IMR-90 (cell line): ENCODE measurements at regions not wholly inside any gene's neighbourhood (a gene's known extent, or its start where the extent isn't known, plus 50 kb on each side); places are given as distances from the start of the nearest gene placed in this dataset.

Experiments used
- ATAC-seq: fragments of 200-7000 bp; cut with Tn5 transposase; 2 replicates; pipeline ENCODE4 v1.9.1; 2020; ENCODE audit warnings: low read depth, mild to moderate bottlenecking, moderate library complexity
- BruUV-seq: library from RNA; stranded (reverse); fragments of 400-500 nt; replicated peaks from 2 replicates; lab custom pipeline; 2021; lab: Mats Ljungman, UMichigan
- CTCF ChIA-PET: fragments of 300-600 bp; formaldehyde crosslinking; extraction: SDS; loops from one replicate; lab custom pipeline; 2021; ENCODE audit warnings: antibody characterized with exemption; lab: Yijun Ruan, JAX
- POLR2A ChIA-PET: fragments of 300-600 bp; sonication (Branson Sonifier 250); formaldehyde crosslinking; loops from one replicate; lab custom pipeline; 2022; ENCODE audit warnings: antibody characterized with exemption; ENCODE audit not compliant: unreplicated experiment; lab: Charles Lee
- DNase-seq: peaks from one replicate; pipeline ENCODE4 v3.0.0; 2013
- H2AFZ ChIP-seq: replicated peaks from 2 replicates; pipeline ENCODE3; 2013; ENCODE audit warnings: low read length, mild to moderate bottlenecking; ENCODE audit not compliant: poor library complexity
- H2AK5ac ChIP-seq: 2 replicates; pipeline ENCODE4 v1.6.1; 2013; ENCODE audit warnings: low read depth, low read length, inconsistent platforms
- H2AK9ac ChIP-seq: replicated peaks from 2 replicates; pipeline ENCODE3; 2013; ENCODE audit warnings: mild to moderate bottlenecking, low read depth, low read length, moderate library complexity; ENCODE audit not compliant: poor library complexity
- H2BK120ac ChIP-seq: 2 replicates; pipeline ENCODE4 v1.6.1; 2013; ENCODE audit warnings: low read depth, low read length, inconsistent platforms
- H2BK15ac ChIP-seq: 3 replicates; pipeline ENCODE4 v1.6.1; 2013; ENCODE audit warnings: low read depth, low read length, inconsistent platforms
- H2BK20ac ChIP-seq: 2 replicates; pipeline ENCODE4 v1.6.1; 2013; ENCODE audit warnings: low read depth, mild to moderate bottlenecking, inconsistent platforms, low read length, moderate library complexity
- H2BK5ac ChIP-seq: 2 replicates; pipeline ENCODE4 v1.6.1; 2013; ENCODE audit warnings: mild to moderate bottlenecking, low read depth, low read length, inconsistent platforms; ENCODE audit not compliant: poor library complexity, severe bottlenecking
- H3K14ac ChIP-seq: replicated peaks from 2 replicates; pipeline ENCODE4 v1.6.1; 2013; ENCODE audit warnings: low read depth, low read length, inconsistent platforms
- H3K18ac ChIP-seq: 2 replicates; pipeline ENCODE4 v1.6.1; 2013; ENCODE audit warnings: low read depth, low read length, control low read depth
- H3K23ac ChIP-seq: 2 replicates; pipeline ENCODE4 v1.6.1; 2013; ENCODE audit warnings: low read depth, low read length, inconsistent platforms
- H3K27ac ChIP-seq: 2 replicates; pipeline ENCODE4 v1.5.1; 2013; ENCODE audit warnings: mild to moderate bottlenecking, control low read depth, low read length; ENCODE audit not compliant: insufficient read depth
- H3K27me3 ChIP-seq: 2 replicates; pipeline ENCODE4 v1.6.1; 2013; ENCODE audit warnings: low read length; ENCODE audit not compliant: control insufficient read depth, insufficient read depth
- H3K36me3 ChIP-seq: 2 replicates; pipeline ENCODE4 v1.6.1; 2013; ENCODE audit warnings: low read length, mixed read lengths; ENCODE audit not compliant: control insufficient read depth, insufficient read depth
- H3K4ac ChIP-seq: 2 replicates; pipeline ENCODE4 v1.6.1; 2013; ENCODE audit warnings: low read depth, low read length, inconsistent platforms
- H3K4me1 ChIP-seq: 2 replicates; pipeline ENCODE4 v1.6.1; 2013; ENCODE audit warnings: low read length, mixed read lengths; ENCODE audit not compliant: control insufficient read depth, insufficient read depth
- H3K4me2 ChIP-seq: 2 replicates; pipeline ENCODE4 v1.6.1; 2013; ENCODE audit warnings: low read depth, mild to moderate bottlenecking, control low read depth, low read length, moderate library complexity
- H3K4me3 ChIP-seq: 2 replicates; pipeline ENCODE4 v1.5.1; 2013; ENCODE audit warnings: low read depth, mild to moderate bottlenecking, control low read depth, low read length, moderate library complexity; ENCODE audit not compliant: insufficient read depth
- H3K56ac ChIP-seq: 2 replicates; pipeline ENCODE4 v1.6.1; 2013; ENCODE audit warnings: low read length, inconsistent platforms; ENCODE audit not compliant: insufficient read depth; ENCODE audit errors: extremely low read depth
- H3K79me1 ChIP-seq, 2 experiments: 2 replicates each; pipeline ENCODE4 v1.6.1; 2013; ENCODE audit warnings: low read length in 2 of 2, inconsistent platforms in 1 of 2, low read depth in 1 of 2
- H3K9ac ChIP-seq: 2 replicates; pipeline ENCODE4 v1.6.1; 2013; ENCODE audit warnings: low read depth, low read length, control low read depth
- H3K9me1 ChIP-seq: 2 replicates; pipeline ENCODE4 v1.6.1; 2013; ENCODE audit warnings: low read length, inconsistent platforms; ENCODE audit not compliant: insufficient read depth
- H3K9me3 ChIP-seq: 2 replicates; pipeline ENCODE4 v1.6.1; 2013; ENCODE audit warnings: low read length; ENCODE audit not compliant: control insufficient read depth, insufficient read depth
- H4K20me1 ChIP-seq: 2 replicates; pipeline ENCODE4 v1.6.1; 2013; ENCODE audit warnings: low read length, inconsistent platforms; ENCODE audit not compliant: insufficient read depth
- H4K5ac ChIP-seq: 2 replicates; pipeline ENCODE4 v1.6.1; 2013; ENCODE audit warnings: mild to moderate bottlenecking, low read depth, low read length, control low read depth
- H4K8ac ChIP-seq, 2 experiments: 2 replicates each; pipeline ENCODE4 v1.6.1; 2013; ENCODE audit warnings: low read depth in 2 of 2, low read length in 2 of 2, control low read depth in 1 of 2, inconsistent platforms in 1 of 2
- H4K91ac ChIP-seq: 2 replicates; pipeline ENCODE4 v1.6.1; 2013; ENCODE audit warnings: low read depth, low read length, inconsistent platforms; ENCODE audit not compliant: insufficient read depth
- BHLHE40 ChIP-seq: fragments of 150-350 bp; IDR thresholded peaks from 2 replicates; pipeline ENCODE4 v1.6.1; 2016; ENCODE audit warnings: mild to moderate bottlenecking, low read depth, low read length
- CEBPB ChIP-seq: IDR thresholded peaks from 2 replicates; pipeline ENCODE4 v1.6.1; 2012; ENCODE audit warnings: low read depth, low read length, improper control_type of control experiment
- CHD1 ChIP-seq: IDR thresholded peaks from 2 replicates; pipeline ENCODE4 v1.6.1; 2012; ENCODE audit warnings: low read depth, low read length, improper control_type of control experiment
- ELK1 ChIP-seq: fragments of 150-350 bp; IDR thresholded peaks from 2 replicates; pipeline ENCODE4 v1.6.1; 2016; ENCODE audit warnings: low read depth, mild to moderate bottlenecking, low read length, moderate library complexity, borderline replicate concordance
- FOS ChIP-seq: fragments of 150-350 bp; IDR thresholded peaks from 2 replicates; pipeline ENCODE4 v1.6.1; 2016; ENCODE audit warnings: low read depth, low read length
- MAFK ChIP-seq: IDR thresholded peaks from 2 replicates; pipeline ENCODE4 v1.6.1; 2012; ENCODE audit warnings: low read depth, low read length, improper control_type of control experiment
- MAZ ChIP-seq: IDR thresholded peaks from 2 replicates; pipeline ENCODE4 v1.6.1; 2012; ENCODE audit warnings: low read depth, mild to moderate bottlenecking, low read length, improper control_type of control experiment, moderate library complexity, borderline replicate concordance
- MXI1 ChIP-seq: IDR thresholded peaks from 2 replicates; pipeline ENCODE4 v1.6.1; 2012; ENCODE audit warnings: low read depth, mild to moderate bottlenecking, low read length, moderate library complexity, borderline replicate concordance
- NFE2L2 ChIP-seq: fragments of 150-350 bp; IDR thresholded peaks from 2 replicates; pipeline ENCODE4 v1.6.1; 2016; ENCODE audit warnings: low read depth, mild to moderate bottlenecking, low read length
- POLR2A ChIP-seq: IDR thresholded peaks from 2 replicates; pipeline ENCODE4 v1.6.1; 2012; ENCODE audit warnings: mild to moderate bottlenecking, low read depth, low read length
- RAD21 ChIP-seq: IDR thresholded peaks from 2 replicates; pipeline ENCODE4 v1.6.1; 2012; ENCODE audit warnings: low read length, improper control_type of control experiment
- RCOR1 ChIP-seq: IDR thresholded peaks from 2 replicates; pipeline ENCODE4 v1.6.1; 2012; ENCODE audit warnings: mild to moderate bottlenecking, low read length, improper control_type of control experiment; ENCODE audit not compliant: insufficient replicate concordance
- RFX5 ChIP-seq: IDR thresholded peaks from 2 replicates; pipeline ENCODE4 v1.8.0; 2012; ENCODE audit warnings: low read depth, mild to moderate bottlenecking, low read length, moderate library complexity
- SMC3 ChIP-seq: fragments of 150-350 bp; IDR thresholded peaks from 2 replicates; pipeline ENCODE4 v1.6.1; 2016; ENCODE audit warnings: low read depth, mild to moderate bottlenecking, antibody characterized with exemption, low read length, moderate library complexity
- WGBS, 2 experiments: methylation state at CpG; one replicate each; pipeline versions ENCODE4 v1.1.5 to v1.1.7; 2013; ENCODE audit warnings: missing lambda C conversion rate in 2 of 2; ENCODE audit not compliant: insufficient read length in 1 of 2; ENCODE audit errors: extremely low coverage in 2 of 2; 5-methylcytosine and 5-hydroxymethylcytosine counted together
- dilution Hi-C: fragments of 300-500 bp; cut with HindIII; formaldehyde crosslinking; loops from one replicate; pipeline ENCODE4 v1.14.3; 2018; ENCODE audit warnings: low sequenced_read_pairs; ENCODE audit not compliant: unreplicated experiment
- in situ Hi-C: fragments of 300-500 bp; cut with MboI; formaldehyde crosslinking; loops from 3 replicates; pipeline ENCODE4 v1.14.3; 2019; ENCODE audit warnings: low sequenced_read_pairs, inconsistent platforms, mixed read lengths
- intact Hi-C: fragments of 100-400 bp; cut with micrococcal nuclease; formaldehyde crosslinking; loops from 2 replicates; pipeline ENCODE4 v1.10.0; 2022
- TF ChIP-seq, protein P1 (sequence below): fragments of 150-350 bp; IDR thresholded peaks from 2 replicates; pipeline ENCODE4 v1.6.1; 2017; ENCODE audit warnings: mild to moderate bottlenecking, antibody characterized with exemption, low read length, low read depth
- TF ChIP-seq, protein P2 (sequence below): conservative IDR thresholded peaks from 2 replicates; pipeline ENCODE4 v1.5.1; 2012; ENCODE audit warnings: mild to moderate bottlenecking, low read depth, low read length, improper control_type of control experiment

DNA sequence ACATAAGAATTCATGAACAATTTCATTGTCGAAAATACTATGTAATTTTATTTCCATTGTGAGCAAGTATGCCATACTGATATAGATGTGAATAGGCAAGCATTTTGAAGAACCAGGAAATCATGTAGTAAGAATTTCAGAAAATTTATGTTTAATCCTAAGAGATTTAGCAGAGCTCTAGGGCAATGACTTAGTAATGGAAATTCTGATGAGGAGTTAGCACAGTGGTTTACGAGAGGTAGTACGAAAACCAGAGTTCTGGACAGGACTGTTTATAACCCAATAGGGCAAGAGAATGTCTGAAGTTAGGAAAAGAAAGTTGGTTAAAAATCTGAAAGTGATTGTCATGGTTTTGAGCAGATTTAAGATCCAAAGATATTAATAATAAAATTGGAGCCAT is 439.6 kb upstream of the DEPDC1 start:
- Histone ChIP-seq H2BK20ac (no peak overlapping the region), H2AFZ (no peak overlapping the region), H4K91ac (no peak overlapping the region), H3K4me2 (no peak overlapping the region), H2BK15ac (no peak overlapping the region), H4K8ac (no peak overlapping the region), H3K9me3 (0 out of 2 replicates have a peak, but pooled peaks cover 2% of the 10 kb centered on the region), H4K20me1 (no peaks in the 10 kb centered on the region), H3K23ac (no peak overlapping the region), H4K5ac (no peak overlapping the region), H3K56ac (no peak overlapping the region), H2AK5ac (no peak overlapping the region), H3K36me3 (no peaks in the 10 kb centered on the region), H3K27me3 (no peaks in the 10 kb centered on the region), H3K79me1 (no peaks in the 10 kb centered on the region), H3K4ac (no peak overlapping the region), H2AK9ac (no peak overlapping the region), H3K18ac (no peak overlapping the region), H3K9me1 (no peaks in the 10 kb centered on the region), H2BK120ac (no peak overlapping the region), H3K9ac (no peak overlapping the region), H3K27ac (no peak overlapping the region), H3K4me1 (no peaks in the 10 kb centered on the region), H3K14ac (no peak overlapping the region), H3K4me3 (no peak overlapping the region), H2BK5ac (no peak overlapping the region)
- no peak for TF ChIP-seq SMC3
- TF ChIP-seq CHD1, result no peak
- TF ChIP-seq MXI1, result no peak
- TF ChIP-seq MAZ, result no peak
- TF ChIP-seq CEBPB, result no peak
- no peak for TF ChIP-seq FOS
- no peak for TF ChIP-seq MAFK
- no peak for TF ChIP-seq NFE2L2
- TF ChIP-seq, protein P1, sequence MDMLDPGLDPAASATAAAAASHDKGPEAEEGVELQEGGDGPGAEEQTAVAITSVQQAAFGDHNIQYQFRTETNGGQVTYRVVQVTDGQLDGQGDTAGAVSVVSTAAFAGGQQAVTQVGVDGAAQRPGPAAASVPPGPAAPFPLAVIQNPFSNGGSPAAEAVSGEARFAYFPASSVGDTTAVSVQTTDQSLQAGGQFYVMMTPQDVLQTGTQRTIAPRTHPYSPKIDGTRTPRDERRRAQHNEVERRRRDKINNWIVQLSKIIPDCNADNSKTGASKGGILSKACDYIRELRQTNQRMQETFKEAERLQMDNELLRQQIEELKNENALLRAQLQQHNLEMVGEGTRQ, result no peak
- TF ChIP-seq, protein P2, sequence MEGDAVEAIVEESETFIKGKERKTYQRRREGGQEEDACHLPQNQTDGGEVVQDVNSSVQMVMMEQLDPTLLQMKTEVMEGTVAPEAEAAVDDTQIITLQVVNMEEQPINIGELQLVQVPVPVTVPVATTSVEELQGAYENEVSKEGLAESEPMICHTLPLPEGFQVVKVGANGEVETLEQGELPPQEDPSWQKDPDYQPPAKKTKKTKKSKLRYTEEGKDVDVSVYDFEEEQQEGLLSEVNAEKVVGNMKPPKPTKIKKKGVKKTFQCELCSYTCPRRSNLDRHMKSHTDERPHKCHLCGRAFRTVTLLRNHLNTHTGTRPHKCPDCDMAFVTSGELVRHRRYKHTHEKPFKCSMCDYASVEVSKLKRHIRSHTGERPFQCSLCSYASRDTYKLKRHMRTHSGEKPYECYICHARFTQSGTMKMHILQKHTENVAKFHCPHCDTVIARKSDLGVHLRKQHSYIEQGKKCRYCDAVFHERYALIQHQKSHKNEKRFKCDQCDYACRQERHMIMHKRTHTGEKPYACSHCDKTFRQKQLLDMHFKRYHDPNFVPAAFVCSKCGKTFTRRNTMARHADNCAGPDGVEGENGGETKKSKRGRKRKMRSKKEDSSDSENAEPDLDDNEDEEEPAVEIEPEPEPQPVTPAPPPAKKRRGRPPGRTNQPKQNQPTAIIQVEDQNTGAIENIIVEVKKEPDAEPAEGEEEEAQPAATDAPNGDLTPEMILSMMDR, result no peak
- no peak for TF ChIP-seq RAD21
- TF ChIP-seq RFX5, result no peak
- no peak for TF ChIP-seq RCOR1
- TF ChIP-seq POLR2A, result no peak
- TF ChIP-seq BHLHE40, result no peak
- no peak for TF ChIP-seq ELK1
- WGBS, 2 experiments, result no CpG with 5 or more reads among the region's 3 CpGs
- dilution Hi-C loops (no loop called here), in situ Hi-C loops (no loop called here), intact Hi-C loops (no loop called here)
- POLR2A ChIA-PET, result no interaction called here
- ATAC-seq (no peak), DNase-seq (no peak)
- CTCF ChIA-PET, result no interaction called here
- BruUV-seq, result no TSS peak
